Globus pallidus (tissue), 1 donor: ENCODE measurements at regions not wholly inside any gene's neighbourhood (a gene's known extent, or its start where the extent isn't known, plus 50 kb on each side); places are given as distances from the start of the nearest gene placed in this dataset.
"Not testable (repeated sequence)": the region's sequence is repeated elsewhere in the genome, so short reads cannot be mapped to it uniquely, and the experiment has no call there.

ENCODE experiments used
- DNase-seq: peaks from one replicate; pipeline ENCODE4 v3.0.0-alpha.2; 2015; ENCODE audit warnings: low spot score

GRCh38 chr1:67584938-67585337 is 100.1 kb upstream of the GADD45A start:
- DNase-seq, result no peak

- no peak for DNase-seq
Measured at GRCh38 chr1:67586596-67586995, 98.4 kb upstream of the GADD45A start.

GRCh38 chr1:67588178-67588855 is 96.7 kb upstream of the GADD45A start:
- no peak for DNase-seq

GRCh38 chr1:67589519-67590233 is 95.3 kb upstream of the GADD45A start:
- DNase-seq, result no peak

- DNase-seq, result peak; percentile 21
Measured at GRCh38 chr1:67590329-67590728, 94.7 kb upstream of the GADD45A start.

- DNase-seq, result no peak
Measured at GRCh38 chr1:67594764-67595163, 90.2 kb upstream of the GADD45A start.

- DNase-seq, result no peak
Measured at GRCh38 chr1:67596674-67597073, 88.3 kb upstream of the GADD45A start.

GRCh38 chr1:67597336-67597735 is 87.7 kb upstream of the GADD45A start:
- DNase-seq, result no peak

- DNase-seq, result no peak
Measured at GRCh38 chr1:67599085-67599484, 85.9 kb upstream of the GADD45A start.

GRCh38 chr1:67601539-67601938 is 83.5 kb upstream of the GADD45A start:
- no peak for DNase-seq

- no peak for DNase-seq
Measured at GRCh38 chr1:67601955-67602354, 83.0 kb upstream of the GADD45A start.

- DNase-seq, result no peak
Measured at GRCh38 chr1:67604778-67605177, 80.2 kb upstream of the GADD45A start.

- DNase-seq, result no peak
Measured at GRCh38 chr1:67605209-67605780, 79.7 kb upstream of the GADD45A start.

GRCh38 chr1:67607286-67607685 is 77.7 kb upstream of the GADD45A start:
- DNase-seq, result no peak

GRCh38 chr1:67607699-67608098 is 77.3 kb upstream of the GADD45A start:
- DNase-seq, result no peak

- no peak for DNase-seq
Measured at GRCh38 chr1:67608661-67609576, 76.1 kb upstream of the GADD45A start.

- DNase-seq, result no peak
Measured at GRCh38 chr1:67609577-67610341, 75.2 kb upstream of the GADD45A start.

- DNase-seq, result no peak
Measured at GRCh38 chr1:67610450-67610849, 74.6 kb upstream of the GADD45A start.

GRCh38 chr1:67611846-67612245 is 73.2 kb upstream of the GADD45A start:
- no peak for DNase-seq

GRCh38 chr1:67612788-67613241 is 72.2 kb upstream of the GADD45A start:
- no peak for DNase-seq

GRCh38 chr1:67613479-67613878 is 71.5 kb upstream of the GADD45A start:
- not testable (repeated sequence) for DNase-seq
